T-cell (primary cell): ENCODE measurements at regions not wholly inside any gene's neighbourhood (a gene's known extent, or its start where the extent isn't known, plus 50 kb on each side); places are given as distances from the start of the nearest gene placed in this dataset.
"Not testable (repeated sequence)": the region's sequence is repeated elsewhere in the genome, so short reads cannot be mapped to it uniquely, and the experiment has no call there.

Source experiments
- ATAC-seq, 4 experiments: fragments of 200-7000 bp in 3 of 4; fragments of 150-1000 bp in 1 of 4; cut with Tn5 transposase; replicated peaks in 1 of 4; 1 replicate in 3 of 4; 2 replicates in 1 of 4; pipeline ENCODE4 v1.10.0; 2021; ENCODE audit warnings: moderate library complexity in 3 of 4, mild to moderate bottlenecking in 2 of 4, moderate number of reproducible peaks in 1 of 4
- CTCF ChIA-PET, 2 donors: fragments of 300-600 bp; sonication (Branson Sonifier 250); formaldehyde crosslinking; loops; one replicate each; lab custom pipeline; 2022; ENCODE audit warnings: antibody characterized with exemption in 2 of 2; lab: Charles Lee
- POLR2A ChIA-PET, 2 donors: fragments of 300-600 bp; sonication (Branson Sonifier 250); formaldehyde crosslinking; loops; one replicate each; lab custom pipeline; 2022; ENCODE audit warnings: antibody characterized with exemption in 2 of 2; lab: Charles Lee
- DNase-seq, 35 experiments: peaks; one replicate each; pipeline versions ENCODE4 v3.0.0 to v3.0.0-alpha.2; 2013 to 2023
- H3K27ac ChIP-seq: one replicate; pipeline ENCODE4 v1.5.1; 2013; ENCODE audit warnings: low read length
- H3K27me3 ChIP-seq, 2 experiments: replicated peaks in 1 of 2; 1 replicate in 1 of 2; 2 replicates in 1 of 2; pipeline versions ENCODE4 v1.6.1 to v1.7.0; 2013; ENCODE audit warnings: low read length in 1 of 2, mixed read lengths in 1 of 2; ENCODE audit not compliant: control insufficient read depth in 2 of 2, insufficient read depth in 2 of 2; ENCODE audit errors: extremely low read depth in 1 of 2
- H3K36me3 ChIP-seq, 2 donors: 1 replicate in 1 of 2; 2 replicates in 1 of 2; pipeline versions ENCODE4 v1.6.1 to v1.7.0; 2013; ENCODE audit warnings: low read length in 1 of 2; ENCODE audit not compliant: control insufficient read depth in 2 of 2, insufficient read depth in 1 of 2; ENCODE audit errors: extremely low read depth in 1 of 2
- H3K4me1 ChIP-seq, 2 experiments: 1 replicate in 1 of 2; 2 replicates in 1 of 2; pipeline versions ENCODE4 v1.6.1 to v1.7.0; 2013; ENCODE audit warnings: low read length in 2 of 2, mixed read lengths in 1 of 2; ENCODE audit not compliant: insufficient read depth in 2 of 2, control insufficient read depth in 1 of 2; ENCODE audit errors: extremely low read depth in 1 of 2
- H3K4me3 ChIP-seq, 2 donors: 1 replicate in 1 of 2; 2 replicates in 1 of 2; pipeline versions ENCODE4 v1.5.1 to v1.7.0; 2013; ENCODE audit warnings: mild to moderate bottlenecking in 2 of 2, low read length in 1 of 2, moderate library complexity in 1 of 2; ENCODE audit not compliant: control insufficient read depth in 1 of 2; ENCODE audit errors: extremely low read depth in 1 of 2
- H3K9me3 ChIP-seq: 2 replicates; pipeline ENCODE4 v1.7.0; 2013
- H3K27ac Mint-ChIP-seq, 2 donors: one replicate each; pipeline ENCODE4 v1.8.0; 2020 to 2021; ENCODE audit warnings: mild to moderate bottlenecking in 2 of 2, mixed read lengths in 2 of 2
- H3K27me3 Mint-ChIP-seq, 2 donors: one replicate each; pipeline ENCODE4 v1.8.0; 2021 to 2022; ENCODE audit warnings: mixed read lengths in 2 of 2
- H3K36me3 Mint-ChIP-seq: one replicate; pipeline ENCODE4 v1.8.0; 2021; ENCODE audit warnings: mixed read lengths
- H3K4me1 Mint-ChIP-seq, 3 donors: one replicate each; pipeline ENCODE4 v1.8.0; 2020 to 2022; ENCODE audit warnings: mixed read lengths in 3 of 3, mild to moderate bottlenecking in 1 of 3
- H3K4me3 Mint-ChIP-seq, 3 donors: one replicate each; pipeline ENCODE4 v1.8.0; 2020 to 2022; ENCODE audit warnings: mild to moderate bottlenecking in 3 of 3, mixed read lengths in 3 of 3, moderate library complexity in 3 of 3
- H3K9me3 Mint-ChIP-seq, 3 donors: one replicate each; pipeline ENCODE4 v1.8.0; 2020 to 2022; ENCODE audit warnings: mixed read lengths in 3 of 3
- WGBS: methylation state at CpG from one replicate; pipeline ENCODE4 v1.1.5; 2013; ENCODE audit warnings: missing lambda C conversion rate; ENCODE audit not compliant: insufficient coverage; 5-methylcytosine and 5-hydroxymethylcytosine counted together

DNA sequence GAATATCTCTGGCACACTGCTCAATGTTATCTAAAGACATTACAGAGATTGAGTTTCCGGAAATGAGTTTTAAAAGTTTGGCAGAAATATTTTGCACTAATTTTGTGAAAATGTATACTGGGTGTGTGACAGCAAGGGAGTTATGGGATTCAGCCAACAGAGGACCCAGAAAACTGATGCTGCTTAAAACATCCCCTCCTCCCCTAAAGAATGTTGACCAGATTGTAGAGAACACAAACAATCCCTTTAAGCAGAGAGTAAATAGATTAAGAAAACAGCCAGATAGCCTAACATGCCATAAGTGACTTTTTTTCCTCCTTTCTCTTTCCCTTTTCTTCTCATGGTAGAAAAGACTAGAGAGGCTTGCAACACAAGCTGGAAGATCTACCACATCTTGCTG is 928.0 kb upstream of the ALCAM start:
- peaks cover 0 to 2% of the 10 kb centered on the region in 2 donors for H3K27me3 Mint-ChIP-seq
- no peaks in the 10 kb centered on the region for H3K4me1 Mint-ChIP-seq
- no peaks in the 10 kb centered on the region for H3K27me3 ChIP-seq
- H3K9me3 Mint-ChIP-seq: no peaks in the 10 kb centered on the region
- DNase-seq (no peak), ATAC-seq (no peak)
- no peaks in the 10 kb centered on the region for H3K9me3 ChIP-seq
- 100% methylated on average over 1 of the region's 1 CpG for WGBS
- no peak overlapping the region for H3K27ac Mint-ChIP-seq
- H3K36me3 Mint-ChIP-seq: no peaks in the 10 kb centered on the region
- no peak overlapping the region for H3K4me3 ChIP-seq
- CTCF ChIA-PET: no interaction called here
- no peaks in the 10 kb centered on the region for H3K4me1 ChIP-seq
- no peaks in the 10 kb centered on the region for H3K36me3 ChIP-seq
- no peak overlapping the region for H3K4me3 Mint-ChIP-seq
- H3K27ac ChIP-seq: no peak overlapping the region
- POLR2A ChIA-PET: no interaction called here

DNA sequence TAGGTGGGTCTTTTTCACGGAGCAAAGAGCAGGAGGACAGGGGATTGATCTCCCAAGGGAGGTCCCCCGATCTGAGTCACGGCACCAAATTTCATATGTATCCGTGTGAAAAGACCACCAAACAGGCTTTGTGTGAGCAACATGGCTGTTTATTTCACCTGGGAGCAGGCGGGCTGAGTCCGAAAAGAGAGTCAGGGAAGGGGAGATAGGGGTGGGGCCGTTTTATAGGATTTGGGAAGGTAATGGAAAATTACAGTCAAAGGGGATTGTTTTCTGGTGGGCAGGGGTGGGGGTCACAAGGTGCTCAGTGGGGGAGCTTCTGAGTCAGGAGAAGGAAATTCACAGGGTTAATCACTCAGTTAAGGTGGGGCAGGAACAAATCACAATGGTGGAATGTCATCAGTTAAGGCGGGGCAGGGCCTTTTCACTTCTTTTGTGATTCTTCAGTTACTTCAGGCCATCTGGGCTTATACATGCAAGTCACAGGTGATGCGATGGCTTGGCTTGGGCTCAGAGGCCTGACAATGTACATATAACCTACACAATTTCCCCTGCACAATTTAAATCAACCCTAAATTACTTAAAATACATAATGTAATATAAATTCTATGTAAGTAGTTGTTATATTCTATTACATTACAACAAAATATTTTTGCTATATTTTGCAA is 921.3 kb upstream of the ALCAM start:
- H3K9me3 ChIP-seq, H3K4me3 ChIP-seq, H3K4me1 ChIP-seq, H3K27ac ChIP-seq, H3K27me3 Mint-ChIP-seq, H3K36me3 Mint-ChIP-seq, POLR2A ChIA-PET, H3K4me3 Mint-ChIP-seq, ATAC-seq, CTCF ChIA-PET, H3K36me3 ChIP-seq, H3K27ac Mint-ChIP-seq, H3K9me3 Mint-ChIP-seq, H3K27me3 ChIP-seq, DNase-seq, H3K4me1 Mint-ChIP-seq: not testable (repeated sequence)
- 86% methylated on average over 6 of the region's 9 CpGs for WGBS

- POLR2A ChIA-PET: no interaction called here
- CTCF ChIA-PET: no interaction called here
- Mint-ChIP-seq H3K36me3 (no peaks in the 10 kb centered on the region), H3K9me3 (no peaks in the 10 kb centered on the region), H3K4me1 (no peaks in the 10 kb centered on the region), H3K27ac (no peak overlapping the region), H3K27me3 (peaks cover 2 to 3% of the 10 kb centered on the region in 2 donors), H3K4me3 (no peak overlapping the region)
- no peaks in the 10 kb centered on the region for H3K36me3 ChIP-seq
- H3K9me3 ChIP-seq: no peaks in the 10 kb centered on the region
- H3K4me1 ChIP-seq: no peaks in the 10 kb centered on the region
- H3K4me3 ChIP-seq: no peak overlapping the region
- ATAC-seq (no peak), DNase-seq (no peak)
- no peak overlapping the region for H3K27ac ChIP-seq
- WGBS: 80% methylated on average over 1 of the region's 5 CpGs
- peaks cover 0 to 3% of the 10 kb centered on the region in 2 experiments for H3K27me3 ChIP-seq
Observed at GRCh38 chr3:104447681-104448080, 919.0 kb upstream of the ALCAM start.

GRCh38 chr3:104452697-104453096 is 914.0 kb upstream of the ALCAM start:
- Mint-ChIP-seq H3K27ac (no peak overlapping the region), H3K36me3 (no peaks in the 10 kb centered on the region), H3K27me3 (no peaks in the 10 kb centered on the region), H3K9me3 (no peaks in the 10 kb centered on the region), H3K4me1 (no peaks in the 10 kb centered on the region), H3K4me3 (no peak overlapping the region)
- no peak for DNase-seq
- no CpG with 5 or more reads among the region's 4 CpGs for WGBS
- no peaks in the 10 kb centered on the region for H3K4me1 ChIP-seq
- ChIA-PET POLR2A (no interaction called here), CTCF (interaction anchor here in 1 of 2 donors (0.6 kb wide), 1 partner anchor 13 kb away, joined by 3 read pairs; no protein-coding TSS in a partner anchor)
- H3K36me3 ChIP-seq: no peaks in the 10 kb centered on the region
- no peaks in the 10 kb centered on the region for H3K9me3 ChIP-seq
- H3K27ac ChIP-seq: no peak overlapping the region
- no peak overlapping the region for H3K4me3 ChIP-seq
- H3K27me3 ChIP-seq: peaks cover 0 to 3% of the 10 kb centered on the region in 2 experiments
- ATAC-seq: no peak

DNA sequence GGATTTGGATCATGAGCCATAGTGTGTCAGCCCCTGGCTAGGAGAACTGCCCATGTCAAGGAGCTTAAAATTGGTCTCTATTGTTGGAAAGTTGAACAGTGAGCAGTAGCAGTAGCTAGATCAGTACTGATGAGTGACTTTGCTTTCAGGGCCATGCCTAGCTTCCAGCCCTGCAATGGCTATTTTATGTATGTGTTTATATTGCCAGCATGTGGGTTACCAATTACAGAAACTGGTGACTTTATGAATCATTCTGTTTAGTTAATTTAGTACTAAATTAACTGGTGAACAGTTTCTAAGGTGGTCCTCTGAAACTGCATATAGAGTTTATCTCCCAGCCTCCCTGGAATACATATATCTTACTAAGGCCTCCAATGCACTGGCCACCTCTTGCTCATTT is 908.1 kb upstream of the ALCAM start:
- Histone ChIP-seq H3K27ac (no peak overlapping the region), H3K4me1 (no peaks in the 10 kb centered on the region), H3K4me3 (no peak overlapping the region), H3K36me3 (no peaks in the 10 kb centered on the region), H3K9me3 (no peaks in the 10 kb centered on the region), H3K27me3 (no peaks in the 10 kb centered on the region)
- Mint-ChIP-seq H3K4me3 (no peak overlapping the region), H3K9me3 (no peaks in the 10 kb centered on the region), H3K4me1 (no peaks in the 10 kb centered on the region), H3K36me3 (no peaks in the 10 kb centered on the region), H3K27ac (no peak overlapping the region), H3K27me3 (no peaks in the 10 kb centered on the region)
- ATAC-seq: no peak
- POLR2A ChIA-PET: no interaction called here
- no peak for DNase-seq
- CTCF ChIA-PET: no interaction called here

DNA sequence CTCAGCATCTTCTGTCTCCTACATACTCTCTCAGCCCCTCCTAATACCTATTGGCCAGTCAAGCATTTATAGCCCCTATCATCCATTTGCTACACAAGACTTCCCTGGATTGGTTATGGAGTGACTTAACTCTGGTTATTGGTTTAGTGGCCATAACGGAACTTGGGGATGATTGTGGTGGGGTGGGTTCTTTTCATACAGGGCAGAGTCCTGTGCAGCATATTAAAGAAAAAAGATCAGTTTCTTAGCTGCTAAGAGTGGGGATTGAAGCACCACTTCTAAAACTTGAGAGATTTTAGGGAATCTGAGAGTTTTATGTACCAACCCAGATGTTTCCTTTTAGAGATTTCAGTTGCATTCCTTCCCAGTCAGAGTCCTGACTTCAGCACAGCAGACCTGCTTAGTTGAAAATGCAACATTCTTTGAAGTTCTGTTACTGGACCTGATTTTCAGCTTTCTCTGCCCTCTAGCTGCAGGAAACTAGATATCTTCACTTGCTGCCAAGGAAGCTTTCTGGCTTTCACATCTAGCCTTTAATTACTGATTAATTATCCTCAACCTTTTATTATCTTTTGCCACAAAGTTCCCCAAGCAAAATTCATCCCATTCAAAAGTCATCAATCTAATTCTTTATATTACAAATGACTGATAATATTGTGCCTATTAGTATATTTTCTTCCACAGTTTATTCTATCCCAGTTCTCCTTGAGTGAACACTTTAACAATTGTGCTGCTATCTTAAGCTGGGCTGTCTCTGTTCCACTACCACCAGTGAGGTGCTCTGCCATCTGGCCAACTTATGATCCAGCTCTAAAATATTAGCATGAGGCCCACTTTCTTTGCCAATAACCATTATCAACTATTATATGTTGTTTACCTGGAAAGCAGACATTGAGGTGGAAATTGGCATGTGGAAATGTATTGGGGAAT is 906.0 kb upstream of the ALCAM start:
- POLR2A ChIA-PET: no interaction called here
- H3K4me1 ChIP-seq: no peaks in the 10 kb centered on the region

More for the DNA sequence above, 906.0 kb upstream of the ALCAM start:
- no CpG with 5 or more reads among the region's 1 CpG for WGBS
- Mint-ChIP-seq H3K36me3 (no peaks in the 10 kb centered on the region), H3K4me1 (no peaks in the 10 kb centered on the region), H3K9me3 (peaks cover 0 to 4% (median 4%) of the 10 kb centered on the region in 3 donors), H3K4me3 (no peak overlapping the region), H3K27me3 (no peaks in the 10 kb centered on the region), H3K27ac (no peak overlapping the region)
- no peak for ATAC-seq
- no peaks in the 10 kb centered on the region for H3K9me3 ChIP-seq
- no peak overlapping the region for H3K4me3 ChIP-seq
- no peak overlapping the region for H3K27ac ChIP-seq
- CTCF ChIA-PET: no interaction called here
- DNase-seq: no peak
- no peaks in the 10 kb centered on the region for H3K36me3 ChIP-seq
- no peaks in the 10 kb centered on the region for H3K27me3 ChIP-seq
